ENCODE measurements at regions not wholly inside any gene's neighbourhood (a gene's known extent, or its start where the extent isn't known, plus 50 kb on each side); places are given as distances from the start of the nearest gene placed in this dataset.
"Not testable (repeated sequence)": the region's sequence is repeated elsewhere in the genome, so short reads cannot be mapped to it uniquely, and the experiment has no call there.

- Histone ChIP-seq H3K9me3 (ENCODE audit: control insufficient read depth in 3 of 3, low read length in 3 of 3) (no peaks in the 10 kb centered on the region), H3K4me3 (ENCODE audit: low read length in 3 of 3) (no peak overlapping the region), H3K36me3 (ENCODE audit: control insufficient read depth in 3 of 3, insufficient read depth in 3 of 3, low read length in 3 of 3) (no peaks in the 10 kb centered on the region), H3K9ac (ENCODE audit: low read depth in 1 of 3, low read length in 3 of 3) (no peak overlapping the region), H3K27ac (ENCODE audit: low read depth, low read length) (no peak overlapping the region), H3K27me3 (ENCODE audit: control insufficient read depth in 3 of 3, insufficient read depth in 3 of 3, low read length in 3 of 3) (peaks cover 0 to 5% (median 0%) of the 10 kb centered on the region in 3 donors), H3K4me1 (ENCODE audit: control insufficient read depth in 3 of 3, insufficient read depth in 3 of 3, low read length in 3 of 3) (no peaks in the 10 kb centered on the region)
Measured at GRCh38 chrX:47302396-47302795, 68.0 kb upstream of the ZNF157 start.

GRCh38 chrX:47306471-47307023 is 63.8 kb upstream of the ZNF157 start:
- not testable (repeated sequence) for H3K4me1 ChIP-seq (ENCODE audit: control insufficient read depth in 3 of 3, insufficient read depth in 3 of 3, low read length in 3 of 3); H3K4me3 ChIP-seq (ENCODE audit: low read length in 3 of 3); H3K27ac ChIP-seq (ENCODE audit: low read depth, low read length); H3K27me3 ChIP-seq (ENCODE audit: control insufficient read depth in 3 of 3, insufficient read depth in 3 of 3, low read length in 3 of 3); H3K9ac ChIP-seq (ENCODE audit: low read depth in 1 of 3, low read length in 3 of 3); H3K36me3 ChIP-seq (ENCODE audit: control insufficient read depth in 3 of 3, insufficient read depth in 3 of 3, low read length in 3 of 3); H3K9me3 ChIP-seq (ENCODE audit: control insufficient read depth in 3 of 3, low read length in 3 of 3)

- Histone ChIP-seq H3K27ac (ENCODE audit: low read depth, low read length) (no peak overlapping the region), H3K9ac (ENCODE audit: low read depth in 1 of 3, low read length in 3 of 3) (no peak overlapping the region), H3K9me3 (ENCODE audit: control insufficient read depth in 3 of 3, low read length in 3 of 3) (no peaks in the 10 kb centered on the region), H3K4me3 (ENCODE audit: low read length in 3 of 3) (no peak overlapping the region), H3K4me1 (ENCODE audit: control insufficient read depth in 3 of 3, insufficient read depth in 3 of 3, low read length in 3 of 3) (peaks cover 0 to 2% (median 0%) of the 10 kb centered on the region in 3 donors), H3K36me3 (ENCODE audit: control insufficient read depth in 3 of 3, insufficient read depth in 3 of 3, low read length in 3 of 3) (no peaks in the 10 kb centered on the region), H3K27me3 (ENCODE audit: control insufficient read depth in 3 of 3, insufficient read depth in 3 of 3, low read length in 3 of 3) (peaks cover 0 to 4% (median 0%) of the 10 kb centered on the region in 3 donors)
Measured at GRCh38 chrX:47311932-47312774, 58.2 kb upstream of the ZNF157 start.

GRCh38 chrX:47313056-47313455 is 57.3 kb upstream of the ZNF157 start:
- Histone ChIP-seq H3K4me1 (ENCODE audit: control insufficient read depth in 3 of 3, insufficient read depth in 3 of 3, low read length in 3 of 3) (peaks cover 0 to 2% (median 0%) of the 10 kb centered on the region in 3 donors), H3K27me3 (ENCODE audit: control insufficient read depth in 3 of 3, insufficient read depth in 3 of 3, low read length in 3 of 3) (peaks cover 0 to 4% (median 0%) of the 10 kb centered on the region in 3 donors), H3K9me3 (ENCODE audit: control insufficient read depth in 3 of 3, low read length in 3 of 3) (no peaks in the 10 kb centered on the region), H3K36me3 (ENCODE audit: control insufficient read depth in 3 of 3, insufficient read depth in 3 of 3, low read length in 3 of 3) (no peaks in the 10 kb centered on the region), H3K9ac (ENCODE audit: low read depth in 1 of 3, low read length in 3 of 3) (no peak overlapping the region), H3K27ac (ENCODE audit: low read depth, low read length) (no peak overlapping the region), H3K4me3 (ENCODE audit: low read length in 3 of 3) (no peak overlapping the region)

GRCh38 chrX:47316276-47317025 is 53.9 kb upstream of the ZNF157 start:
- no peak overlapping the region for H3K4me3 ChIP-seq (ENCODE audit: low read length in 3 of 3)
- H3K9me3 ChIP-seq (ENCODE audit: control insufficient read depth in 3 of 3, low read length in 3 of 3) = no peaks in the 10 kb centered on the region
- H3K36me3 ChIP-seq (ENCODE audit: control insufficient read depth in 3 of 3, insufficient read depth in 3 of 3, low read length in 3 of 3) = no peaks in the 10 kb centered on the region
- H3K9ac ChIP-seq (ENCODE audit: low read depth in 1 of 3, low read length in 3 of 3) = peak overlapping the region in 1 of 3 donors; percentile 8
- no peak overlapping the region for H3K27ac ChIP-seq (ENCODE audit: low read depth, low read length)
- peaks cover 0 to 2% (median 0%) of the 10 kb centered on the region in 3 donors for H3K4me1 ChIP-seq (ENCODE audit: control insufficient read depth in 3 of 3, insufficient read depth in 3 of 3, low read length in 3 of 3)
- no peaks in the 10 kb centered on the region for H3K27me3 ChIP-seq (ENCODE audit: control insufficient read depth in 3 of 3, insufficient read depth in 3 of 3, low read length in 3 of 3)
